Body of pancreas (tissue), 4 donors: ENCODE measurements at regions not wholly inside any gene's neighbourhood (a gene's known extent, or its start where the extent isn't known, plus 50 kb on each side); places are given as distances from the start of the nearest gene placed in this dataset.

Source experiments
- POLR2A ChIP-seq, 3 donors: fragments of 450-650 bp; IDR thresholded peaks; one replicate each; pipeline ENCODE4 v1.6.1; 2016; ENCODE audit warnings: antibody characterized with exemption in 3 of 3, mild to moderate bottlenecking in 2 of 3
- TF ChIP-seq, protein P1 (sequence below), 7 experiments: fragments of 450-650 bp in 4 of 7; fragments of 200-600 bp in 3 of 7; sonication (generic) in 3 of 7; IDR thresholded peaks; one replicate each; pipeline ENCODE4 v1.5.1; 2016 to 2019; ENCODE audit warnings: antibody characterized with exemption in 7 of 7

DNA sequence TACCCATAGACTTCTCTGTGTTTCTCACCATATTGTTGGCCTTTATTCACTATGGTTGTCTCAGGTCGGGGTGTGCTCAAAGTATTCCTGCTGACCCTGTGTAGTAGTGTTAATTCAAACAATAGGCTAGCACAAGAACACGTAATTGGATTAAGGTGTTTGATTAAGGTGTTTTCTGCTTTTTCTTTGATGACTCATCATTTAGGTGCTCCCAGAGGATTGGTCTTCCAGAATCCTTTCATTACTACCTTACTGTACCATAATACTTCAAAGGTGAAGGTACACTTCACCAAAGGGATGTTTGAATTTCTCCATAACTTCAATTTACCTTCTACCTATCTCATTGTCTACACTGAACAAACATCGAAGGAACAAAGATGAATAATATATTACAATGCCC lies 121.7 kb upstream of the CCDC160 start:
- TF ChIP-seq, protein P1, sequence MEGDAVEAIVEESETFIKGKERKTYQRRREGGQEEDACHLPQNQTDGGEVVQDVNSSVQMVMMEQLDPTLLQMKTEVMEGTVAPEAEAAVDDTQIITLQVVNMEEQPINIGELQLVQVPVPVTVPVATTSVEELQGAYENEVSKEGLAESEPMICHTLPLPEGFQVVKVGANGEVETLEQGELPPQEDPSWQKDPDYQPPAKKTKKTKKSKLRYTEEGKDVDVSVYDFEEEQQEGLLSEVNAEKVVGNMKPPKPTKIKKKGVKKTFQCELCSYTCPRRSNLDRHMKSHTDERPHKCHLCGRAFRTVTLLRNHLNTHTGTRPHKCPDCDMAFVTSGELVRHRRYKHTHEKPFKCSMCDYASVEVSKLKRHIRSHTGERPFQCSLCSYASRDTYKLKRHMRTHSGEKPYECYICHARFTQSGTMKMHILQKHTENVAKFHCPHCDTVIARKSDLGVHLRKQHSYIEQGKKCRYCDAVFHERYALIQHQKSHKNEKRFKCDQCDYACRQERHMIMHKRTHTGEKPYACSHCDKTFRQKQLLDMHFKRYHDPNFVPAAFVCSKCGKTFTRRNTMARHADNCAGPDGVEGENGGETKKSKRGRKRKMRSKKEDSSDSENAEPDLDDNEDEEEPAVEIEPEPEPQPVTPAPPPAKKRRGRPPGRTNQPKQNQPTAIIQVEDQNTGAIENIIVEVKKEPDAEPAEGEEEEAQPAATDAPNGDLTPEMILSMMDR (IDR thresholded peaks at IDR 0.05) = no peak
- TF ChIP-seq POLR2A (IDR thresholded peaks at IDR 0.05) = no peak
